ENCODE measurements at regions not wholly inside any gene's neighbourhood (a gene's known extent, or its start where the extent isn't known, plus 50 kb on each side); places are given as distances from the start of the nearest gene placed in this dataset.

- TF ChIP-seq EMX1 (CRISPR knock-in tag; IDR thresholded peaks at IDR 0.05) (no peak), CREB1 (CRISPR knock-in tag; IDR thresholded peaks at IDR 0.05) (no peak), ZNF532 (CRISPR knock-in tag; IDR thresholded peaks at IDR 0.05; ENCODE audit: borderline replicate concordance) (no peak), FOXJ3 (CRISPR knock-in tag; IDR thresholded peaks at IDR 0.05; ENCODE audit: borderline replicate concordance) (no peak), CBFB (CRISPR knock-in tag; IDR thresholded peaks at IDR 0.05; ENCODE audit: low read depth) (no peak), ZNF121 (CRISPR knock-in tag; IDR thresholded peaks at IDR 0.05) (no peak), IRF2 (CRISPR knock-in tag; IDR thresholded peaks at IDR 0.05; ENCODE audit: borderline replicate concordance, low read depth) (no peak), ZNF219 (CRISPR knock-in tag; IDR thresholded peaks at IDR 0.05; ENCODE audit: borderline replicate concordance) (no peak), TCF7 (CRISPR knock-in tag; IDR thresholded peaks at IDR 0.05; ENCODE audit: low read depth) (no peak), STAT6 (CRISPR knock-in tag; conservative IDR thresholded peaks at IDR 0.05; ENCODE audit: low read depth) (no peak), PRRX2 (CRISPR knock-in tag; IDR thresholded peaks at IDR 0.05) (no peak)
These were observed 171.3 kb downstream of the CDH19 start (continued) for GRCh38 chr18:66432636-66433035.

DNA sequence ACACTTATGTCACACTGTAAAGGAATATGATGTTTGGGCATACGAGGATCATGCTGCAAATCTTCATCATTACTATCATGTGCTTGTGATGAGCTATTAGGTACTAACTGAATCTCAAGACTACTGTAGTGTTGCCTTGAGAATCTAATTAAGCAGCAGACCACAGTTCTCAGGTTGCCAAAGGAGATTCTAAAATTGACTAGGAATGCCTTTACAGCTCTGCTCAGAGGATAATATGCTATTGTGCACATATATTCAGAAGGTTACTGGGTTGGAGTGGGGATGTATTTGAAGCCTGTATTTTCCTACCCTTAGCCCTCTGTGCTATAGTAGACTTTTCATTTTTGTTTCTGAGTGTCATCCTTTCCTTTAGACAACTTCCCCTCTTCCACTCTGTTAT lies 175.1 kb downstream of the CDH19 start:
- no peaks in the 10 kb centered on the region for H3K27me3 Mint-ChIP-seq (ENCODE audit: low read depth)
- DNase-seq (ENCODE audit: low spot score) (no peak), ATAC-seq (no peak)
- no peaks in the 10 kb centered on the region for H3K9me3 Mint-ChIP-seq
- ChIA-PET CTCF (no interaction called here), POLR2A (no interaction called here)
- no peak overlapping the region for H3K4me3 Mint-ChIP-seq
- H3K36me3 Mint-ChIP-seq: no peaks in the 10 kb centered on the region
- H3K27ac Mint-ChIP-seq: no peak overlapping the region
- no peaks in the 10 kb centered on the region for H3K4me1 Mint-ChIP-seq
- TF ChIP-seq RELA (CRISPR knock-in tag; IDR thresholded peaks at IDR 0.05; ENCODE audit: borderline replicate concordance) (no peak), ZNF532 (CRISPR knock-in tag; IDR thresholded peaks at IDR 0.05; ENCODE audit: borderline replicate concordance) (no peak), ZNF219 (CRISPR knock-in tag; IDR thresholded peaks at IDR 0.05; ENCODE audit: borderline replicate concordance) (no peak), ZBTB21 (CRISPR knock-in tag; IDR thresholded peaks at IDR 0.05; ENCODE audit: borderline replicate concordance) (no peak), ZNF423 (CRISPR knock-in tag; IDR thresholded peaks at IDR 0.05) (no peak), TP53 (CRISPR knock-in tag; IDR thresholded peaks at IDR 0.05) (no peak), MAX (CRISPR knock-in tag; IDR thresholded peaks at IDR 0.05) (no peak), GTF2I (CRISPR knock-in tag; conservative IDR thresholded peaks at IDR 0.05) (no peak), ESRRA (CRISPR knock-in tag; IDR thresholded peaks at IDR 0.05; ENCODE audit: borderline replicate concordance) (no peak), EMX1 (CRISPR knock-in tag; IDR thresholded peaks at IDR 0.05) (no peak), GABPB1 (CRISPR knock-in tag; IDR thresholded peaks at IDR 0.05) (no peak), ZNF671 (CRISPR knock-in tag; IDR thresholded peaks at IDR 0.05) (no peak), NR2C2 (CRISPR knock-in tag; IDR thresholded peaks at IDR 0.05) (no peak), OVOL2 (CRISPR knock-in tag; IDR thresholded peaks at IDR 0.05; ENCODE audit: borderline replicate concordance) (no peak)
- TF ChIP-seq, protein P1, sequence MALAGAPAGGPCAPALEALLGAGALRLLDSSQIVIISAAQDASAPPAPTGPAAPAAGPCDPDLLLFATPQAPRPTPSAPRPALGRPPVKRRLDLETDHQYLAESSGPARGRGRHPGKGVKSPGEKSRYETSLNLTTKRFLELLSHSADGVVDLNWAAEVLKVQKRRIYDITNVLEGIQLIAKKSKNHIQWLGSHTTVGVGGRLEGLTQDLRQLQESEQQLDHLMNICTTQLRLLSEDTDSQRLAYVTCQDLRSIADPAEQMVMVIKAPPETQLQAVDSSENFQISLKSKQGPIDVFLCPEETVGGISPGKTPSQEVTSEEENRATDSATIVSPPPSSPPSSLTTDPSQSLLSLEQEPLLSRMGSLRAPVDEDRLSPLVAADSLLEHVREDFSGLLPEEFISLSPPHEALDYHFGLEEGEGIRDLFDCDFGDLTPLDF (CRISPR knock-in tag; IDR thresholded peaks at IDR 0.05): no peak
- TF ChIP-seq, protein P2, sequence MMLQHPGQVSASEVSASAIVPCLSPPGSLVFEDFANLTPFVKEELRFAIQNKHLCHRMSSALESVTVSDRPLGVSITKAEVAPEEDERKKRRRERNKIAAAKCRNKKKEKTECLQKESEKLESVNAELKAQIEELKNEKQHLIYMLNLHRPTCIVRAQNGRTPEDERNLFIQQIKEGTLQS (CRISPR knock-in tag; conservative IDR thresholded peaks at IDR 0.05): no peak

All from WTC11 (cell line).